ENCODE measurements at regions not wholly inside any gene's neighbourhood (a gene's known extent, or its start where the extent isn't known, plus 50 kb on each side); places are given as distances from the start of the nearest gene placed in this dataset.

GRCh38 chr9:86703346-86703745 lies 244.0 kb downstream of the GAS1 start:
- Histone ChIP-seq H3K27me3 (replicated peaks) (no peaks in the 10 kb centered on the region), H3K4me3 (ENCODE audit: low read depth, low read length) (no peak overlapping the region), H3K36me3 (replicated peaks) (no peaks in the 10 kb centered on the region), H3K27ac (no peak overlapping the region)
- DNase-seq: peak; percentile 23
- no peak for TF ChIP-seq CTCF (IDR thresholded peaks at IDR 0.05; ENCODE audit: low read depth, low read length, missing control alignments)
- in situ Hi-C loops (cut with HindIII; ENCODE audit: low pct_ligation_motif_present, low sequenced_read_pairs): no loop called here

DNA sequence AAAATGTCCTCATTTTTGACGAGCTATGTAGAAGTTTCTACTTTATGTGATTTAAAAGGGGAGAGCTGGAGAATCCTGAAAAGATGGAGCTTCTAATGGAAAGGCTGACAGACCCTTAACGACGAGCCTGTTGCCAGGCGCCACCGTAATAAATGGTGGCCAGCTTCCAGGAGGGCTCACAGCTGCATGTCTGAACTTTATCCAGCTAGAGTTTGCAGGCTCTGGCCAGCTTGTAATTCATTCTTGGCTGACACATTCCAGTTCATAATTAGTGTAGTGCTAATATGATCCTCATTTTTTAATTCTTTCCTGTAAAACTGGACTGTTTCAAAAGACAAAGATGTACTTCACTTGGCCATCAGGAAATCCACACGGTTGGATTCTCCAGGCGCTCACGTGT lies 246.7 kb downstream of the GAS1 start:
- no peak overlapping the region for H3K4me3 ChIP-seq (ENCODE audit: low read depth, low read length)
- no peaks in the 10 kb centered on the region for H3K36me3 ChIP-seq (replicated peaks)
- H3K27ac ChIP-seq: no peak overlapping the region
- in situ Hi-C loops (cut with HindIII; ENCODE audit: low pct_ligation_motif_present, low sequenced_read_pairs): no loop called here
- DNase-seq: no peak
- no peak for TF ChIP-seq CTCF (IDR thresholded peaks at IDR 0.05; ENCODE audit: low read depth, low read length, missing control alignments)
- H3K27me3 ChIP-seq (replicated peaks): no peaks in the 10 kb centered on the region

- H3K36me3 ChIP-seq (replicated peaks): no peaks in the 10 kb centered on the region
- TF ChIP-seq CTCF (IDR thresholded peaks at IDR 0.05; ENCODE audit: low read depth, low read length, missing control alignments): no peak
- in situ Hi-C loops (cut with HindIII; ENCODE audit: low pct_ligation_motif_present, low sequenced_read_pairs): no loop called here
- H3K27ac ChIP-seq: no peak overlapping the region
- H3K4me3 ChIP-seq (ENCODE audit: low read depth, low read length): no peak overlapping the region
- H3K27me3 ChIP-seq (replicated peaks): no peaks in the 10 kb centered on the region
- DNase-seq: no peak
These were observed 249.3 kb downstream of the GAS1 start for GRCh38 chr9:86697999-86698398.

GRCh38 chr9:86697213-86697612 lies 250.1 kb downstream of the GAS1 start:
- H3K36me3 ChIP-seq (replicated peaks): no peaks in the 10 kb centered on the region
- no peak overlapping the region for H3K4me3 ChIP-seq (ENCODE audit: low read depth, low read length)
- H3K27ac ChIP-seq: no peak overlapping the region
- in situ Hi-C loops (cut with HindIII; ENCODE audit: low pct_ligation_motif_present, low sequenced_read_pairs): no loop called here
- no peaks in the 10 kb centered on the region for H3K27me3 ChIP-seq (replicated peaks)
- no peak for DNase-seq
- TF ChIP-seq CTCF (IDR thresholded peaks at IDR 0.05; ENCODE audit: low read depth, low read length, missing control alignments): no peak

DNA sequence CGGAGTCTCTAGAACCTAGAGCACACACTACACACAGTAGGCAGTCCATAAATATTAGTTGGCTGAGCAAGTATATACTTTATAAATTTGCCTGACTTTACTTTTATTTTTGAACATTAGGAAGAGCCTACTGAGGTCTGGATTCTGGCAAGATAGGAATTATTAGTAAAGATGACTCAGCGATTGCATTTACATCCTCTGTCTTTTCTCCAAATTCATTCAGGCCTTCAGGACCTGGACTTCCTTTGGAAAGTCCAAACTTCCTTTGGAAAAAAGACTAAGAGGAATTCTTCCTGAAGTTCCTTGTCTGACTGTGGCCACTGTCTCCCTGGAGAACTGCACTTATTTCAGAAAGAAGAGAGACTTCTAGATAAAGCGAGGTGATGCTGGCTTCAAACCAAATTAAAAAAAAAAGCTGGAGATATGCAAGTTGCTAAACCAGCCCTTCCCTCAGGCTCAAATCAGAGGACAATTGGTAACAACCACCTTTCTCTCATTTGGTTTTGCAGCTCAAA lies 251.3 kb downstream of the GAS1 start:
- Histone ChIP-seq H3K27me3 (replicated peaks) (no peaks in the 10 kb centered on the region), H3K27ac (no peak overlapping the region), H3K36me3 (replicated peaks) (no peaks in the 10 kb centered on the region), H3K4me3 (ENCODE audit: low read depth, low read length) (no peak overlapping the region)
- TF ChIP-seq CTCF (IDR thresholded peaks at IDR 0.05; ENCODE audit: low read depth, low read length, missing control alignments): no peak
- in situ Hi-C loops (cut with HindIII; ENCODE audit: low pct_ligation_motif_present, low sequenced_read_pairs): no loop called here
- no peak for DNase-seq

- in situ Hi-C loops (cut with HindIII; ENCODE audit: low pct_ligation_motif_present, low sequenced_read_pairs): no loop called here
- DNase-seq: no peak
- no peaks in the 10 kb centered on the region for H3K36me3 ChIP-seq (replicated peaks)
- no peak overlapping the region for H3K4me3 ChIP-seq (ENCODE audit: low read depth, low read length)
- TF ChIP-seq CTCF (IDR thresholded peaks at IDR 0.05; ENCODE audit: low read depth, low read length, missing control alignments): no peak
- no peak overlapping the region for H3K27ac ChIP-seq
- H3K27me3 ChIP-seq (replicated peaks): no peaks in the 10 kb centered on the region
These were observed 257.3 kb downstream of the GAS1 start for GRCh38 chr9:86690034-86690433.
